OCI-M2 (cell line): ENCODE measurements at regions not wholly inside any gene's neighbourhood (a gene's known extent, or its start where the extent isn't known, plus 50 kb on each side); places are given as distances from the start of the nearest gene placed in this dataset.
A peak's percentile ranks its signal among the peaks of the same experiment; 100 is the strongest.

Experiments
- DNase-seq: peaks from one replicate; lab custom pipeline; 2025; ENCODE audit not compliant: unreplicated experiment; lab: John Stamatoyannopoulos, UW

DNA sequence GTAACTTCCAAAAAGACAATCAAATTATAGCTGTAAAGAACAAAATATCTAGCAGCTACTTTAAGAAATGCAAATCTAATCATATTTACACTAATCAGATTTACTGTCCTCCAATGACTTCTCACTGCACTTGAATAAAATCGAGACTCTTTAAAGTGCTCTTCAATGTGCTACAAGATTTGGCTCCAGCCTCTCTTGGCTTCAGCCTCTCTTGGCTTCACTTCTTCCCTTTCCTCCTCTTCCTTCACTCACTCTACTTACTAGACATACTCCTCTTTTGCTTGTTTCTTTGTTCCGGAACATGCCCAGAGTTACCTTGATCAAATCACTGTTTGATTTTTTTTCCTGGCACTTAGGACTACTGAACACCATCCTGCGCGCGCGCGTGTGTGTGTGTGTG, 495.4 kb downstream of the LMO7 start:
- DNase-seq, result no peak

DNA sequence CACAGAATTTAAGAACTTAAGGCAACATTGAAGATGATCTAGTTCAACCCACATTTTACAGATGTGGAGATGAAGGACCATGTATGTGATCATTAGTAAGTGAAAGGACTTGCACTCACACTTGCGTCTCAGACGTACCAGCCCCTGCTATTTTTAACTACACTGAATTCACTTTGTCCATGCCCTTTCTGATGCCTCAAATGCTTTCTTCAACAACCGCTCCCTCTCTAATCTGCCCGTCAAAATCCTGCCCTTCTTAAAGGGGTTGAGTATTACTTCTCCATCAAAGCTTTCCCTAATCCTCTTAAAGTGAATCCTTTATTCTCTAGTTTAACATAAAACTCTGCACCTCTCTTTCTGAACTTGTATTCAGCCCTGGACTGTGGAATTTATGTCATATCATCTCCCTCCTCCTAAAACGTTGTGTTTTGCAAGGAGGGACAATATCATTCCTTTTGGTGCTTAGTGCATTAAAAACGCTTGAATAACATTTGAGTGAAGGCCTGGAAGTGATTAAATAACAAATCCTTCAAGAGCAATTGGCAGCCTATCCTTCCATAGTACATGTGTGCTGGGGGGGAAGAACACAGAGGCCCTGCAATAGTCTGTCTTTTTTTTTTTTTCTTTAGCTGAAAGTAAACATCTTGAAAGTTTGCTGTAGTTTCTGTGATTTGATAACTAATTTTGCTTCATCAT, 493.3 kb downstream of the LMO7 start:
- DNase-seq, result no peak

DNA sequence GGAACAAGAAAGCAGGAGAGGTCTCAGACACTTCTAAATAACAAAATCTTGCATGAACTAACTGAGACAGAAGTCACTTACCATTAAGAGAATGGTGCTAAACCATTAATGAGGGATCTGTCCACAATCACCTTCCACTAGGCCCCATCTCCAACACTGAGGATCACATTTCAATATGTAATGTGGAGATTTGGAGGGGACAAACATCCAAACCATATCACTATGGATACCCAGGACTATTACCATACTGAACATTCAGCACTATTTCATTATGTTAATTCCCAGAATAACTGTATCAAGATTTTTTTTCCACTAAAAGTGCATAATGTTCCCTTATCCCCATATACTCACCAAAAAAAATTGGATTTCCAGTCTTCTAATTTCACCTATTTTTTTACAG, 491.8 kb downstream of the LMO7 start:
- no peak for DNase-seq

DNA sequence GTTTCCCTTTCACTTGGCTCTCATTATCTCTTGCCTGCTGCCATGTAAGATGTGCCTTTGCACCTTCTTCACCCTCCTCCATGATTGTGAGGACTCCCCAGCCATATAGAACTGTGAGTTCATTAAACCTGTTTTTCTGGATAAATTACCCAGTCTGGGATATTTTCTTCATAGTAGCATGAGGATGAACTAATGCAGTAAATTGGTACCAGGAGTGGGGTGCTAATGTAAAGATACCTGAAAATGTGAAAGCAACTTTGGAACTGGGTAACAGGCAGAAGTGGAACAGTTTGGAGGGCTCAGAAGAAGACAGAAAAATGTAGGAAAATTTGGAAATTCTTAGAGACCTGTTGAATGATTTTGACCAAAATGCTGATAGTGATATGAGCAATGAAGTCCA, 487.4 kb downstream of the LMO7 start:
- DNase-seq, result no peak

DNA sequence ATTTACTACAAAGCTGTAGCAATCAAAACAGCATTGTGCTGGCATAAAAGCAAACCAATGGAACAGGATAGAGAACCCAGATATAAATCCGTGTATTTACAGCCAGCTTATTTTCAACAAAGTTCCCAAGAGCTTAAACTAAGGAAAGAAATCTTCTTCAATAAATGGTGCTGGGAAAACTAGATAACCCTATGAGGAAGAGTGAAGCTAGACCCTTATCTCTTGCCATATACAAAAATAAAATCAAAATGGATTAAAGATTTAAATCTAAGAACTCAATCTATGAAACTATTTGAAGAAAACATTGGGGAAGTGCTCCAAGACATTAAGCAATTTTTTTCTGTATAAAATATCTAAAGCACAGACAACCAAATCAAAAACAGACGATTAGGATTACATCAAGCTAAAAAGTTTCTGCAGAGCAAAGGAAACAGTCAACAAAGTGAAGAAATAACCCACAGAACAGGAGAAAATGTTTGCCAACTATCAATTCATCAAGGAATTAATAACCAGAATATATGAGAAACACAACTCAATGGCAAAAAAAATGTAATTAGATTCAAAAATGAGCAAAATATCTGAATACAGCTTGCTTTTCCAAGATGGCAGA, 480.7 kb downstream of the LMO7 start:
- no peak for DNase-seq

DNA sequence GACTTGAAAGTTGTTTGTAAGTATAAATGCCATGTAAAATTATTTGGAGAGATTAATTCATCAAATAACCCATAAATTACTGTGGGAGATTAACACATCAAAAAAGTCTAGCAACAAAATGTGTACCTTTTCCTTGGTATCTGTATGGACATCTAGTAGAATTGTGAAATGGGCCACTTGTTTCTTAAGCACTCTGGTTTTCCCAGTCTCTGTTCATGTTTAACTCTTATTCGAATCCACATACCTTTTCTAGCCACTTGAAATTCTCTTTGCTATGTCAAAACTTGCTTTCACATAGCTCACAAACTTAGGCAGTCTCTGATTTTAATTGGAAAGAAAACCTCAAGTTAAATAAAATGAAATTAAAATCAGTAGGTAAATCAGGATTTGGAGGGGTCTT, 470.6 kb downstream of the LMO7 start:
- no peak for DNase-seq

DNA sequence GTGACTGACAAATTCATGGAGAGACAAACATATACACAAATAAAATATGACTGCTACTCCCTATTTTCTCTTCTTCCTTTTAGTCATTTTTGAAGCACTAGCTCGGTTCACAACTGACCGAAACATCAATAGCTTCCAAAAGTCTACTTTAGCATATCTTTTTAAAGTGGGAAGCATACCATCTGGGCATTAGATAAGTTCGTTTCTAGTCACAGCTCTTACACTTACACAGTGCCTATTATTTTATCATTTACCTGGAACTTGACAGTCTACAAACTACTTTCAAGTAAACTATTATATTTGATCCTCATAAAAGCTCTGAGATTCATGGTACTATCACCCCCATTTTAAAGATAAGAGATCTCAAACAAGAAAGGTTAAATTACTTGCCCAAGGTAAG, 458.5 kb downstream of the LMO7 start:
- DNase-seq, result no peak

DNA sequence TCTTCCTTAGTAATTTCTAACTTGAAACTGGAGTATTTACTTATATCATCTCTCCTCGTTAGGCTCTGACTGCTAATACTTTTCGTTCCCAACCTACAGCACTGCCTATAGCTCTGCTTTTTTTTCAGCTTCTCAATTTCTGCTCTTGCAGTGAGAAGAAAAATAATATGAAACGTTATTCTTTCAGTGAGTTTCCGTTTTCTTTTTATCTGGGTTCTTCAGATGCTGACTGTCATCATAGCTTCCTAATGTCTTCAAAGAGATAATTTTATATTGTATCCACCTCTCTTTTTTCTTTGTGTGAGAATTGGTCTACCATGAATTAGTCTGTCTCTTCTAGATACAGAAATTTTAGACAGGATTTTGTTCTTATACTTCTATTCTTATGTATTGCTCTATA, 454.9 kb downstream of the LMO7 start:
- peak; percentile 37 for DNase-seq

DNA sequence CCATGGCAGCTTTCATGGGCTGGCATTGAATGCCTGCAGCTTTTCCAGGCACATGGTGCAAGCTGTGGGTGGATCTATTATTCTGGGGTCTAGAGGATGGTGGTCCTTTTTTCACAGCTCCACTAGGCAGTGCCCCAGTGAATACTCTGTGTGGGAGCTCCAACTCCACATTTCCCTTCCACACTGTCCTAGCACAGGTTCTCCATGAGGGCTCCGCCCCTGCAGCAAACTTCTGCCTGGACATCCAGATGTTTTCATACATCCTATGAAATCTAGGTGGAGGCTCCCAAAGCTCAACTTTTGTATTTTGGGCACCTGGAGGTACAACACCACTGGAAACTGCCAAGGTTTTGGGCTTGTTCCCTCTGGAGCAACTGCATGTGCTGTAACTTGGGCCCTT, 450.6 kb downstream of the LMO7 start:
- no peak for DNase-seq

DNA sequence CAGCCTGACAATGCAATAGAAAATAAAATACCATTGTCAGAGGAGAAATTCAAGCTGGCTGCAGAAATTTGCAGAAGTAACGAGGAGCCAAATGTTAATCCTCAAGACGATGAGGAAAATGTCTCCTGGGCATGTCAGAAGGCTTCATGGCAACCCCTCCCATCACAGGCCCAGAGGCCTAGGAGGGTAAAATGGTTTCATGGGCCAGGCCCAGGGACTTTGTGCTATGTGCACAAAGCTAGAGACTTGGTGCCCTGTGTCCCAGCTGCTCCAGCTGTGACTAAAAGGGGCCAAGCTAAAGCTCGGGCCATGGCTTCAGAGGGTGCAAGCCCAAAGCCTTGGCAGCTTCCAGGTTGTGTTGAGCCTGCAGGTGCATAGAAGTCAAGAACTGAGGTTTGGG, 431.7 kb downstream of the LMO7 start:
- DNase-seq, result no peak

DNA sequence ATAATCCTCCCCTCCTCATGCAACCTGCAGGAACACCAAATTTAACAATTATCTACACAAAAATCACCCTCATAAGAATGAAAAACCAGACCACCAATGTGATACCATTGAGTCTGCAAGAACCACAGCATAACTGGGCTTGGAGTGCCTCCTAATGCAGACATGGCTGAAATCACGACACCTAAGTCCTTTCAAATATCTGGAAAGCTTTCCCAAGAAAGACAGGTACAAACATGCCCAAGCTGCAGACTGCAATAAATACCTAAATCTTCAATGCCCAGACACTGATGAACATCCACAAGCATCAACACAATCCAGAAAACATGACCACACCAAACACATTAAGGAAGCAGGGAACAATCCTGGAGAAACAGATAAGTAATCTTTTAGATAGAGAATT, 417.1 kb downstream of the LMO7 start:
- no peak for DNase-seq

DNA sequence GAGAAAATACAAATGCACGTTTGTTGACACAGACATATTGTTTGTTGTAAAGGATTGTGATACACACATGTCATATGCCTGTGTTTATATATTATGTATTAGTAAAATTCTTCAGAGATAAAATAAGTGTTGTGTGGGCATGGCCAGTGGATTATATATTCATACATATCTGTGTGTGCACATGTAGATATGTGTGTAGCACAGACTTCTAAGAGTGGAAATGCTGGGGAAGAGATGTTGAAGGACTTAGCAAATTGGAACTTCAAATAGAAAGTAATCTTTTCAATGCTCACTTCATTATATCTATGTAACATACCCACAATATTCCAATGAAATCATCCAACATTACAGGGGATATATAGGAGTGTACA, 413.2 kb downstream of the LMO7 start:
- DNase-seq, result no peak

DNA sequence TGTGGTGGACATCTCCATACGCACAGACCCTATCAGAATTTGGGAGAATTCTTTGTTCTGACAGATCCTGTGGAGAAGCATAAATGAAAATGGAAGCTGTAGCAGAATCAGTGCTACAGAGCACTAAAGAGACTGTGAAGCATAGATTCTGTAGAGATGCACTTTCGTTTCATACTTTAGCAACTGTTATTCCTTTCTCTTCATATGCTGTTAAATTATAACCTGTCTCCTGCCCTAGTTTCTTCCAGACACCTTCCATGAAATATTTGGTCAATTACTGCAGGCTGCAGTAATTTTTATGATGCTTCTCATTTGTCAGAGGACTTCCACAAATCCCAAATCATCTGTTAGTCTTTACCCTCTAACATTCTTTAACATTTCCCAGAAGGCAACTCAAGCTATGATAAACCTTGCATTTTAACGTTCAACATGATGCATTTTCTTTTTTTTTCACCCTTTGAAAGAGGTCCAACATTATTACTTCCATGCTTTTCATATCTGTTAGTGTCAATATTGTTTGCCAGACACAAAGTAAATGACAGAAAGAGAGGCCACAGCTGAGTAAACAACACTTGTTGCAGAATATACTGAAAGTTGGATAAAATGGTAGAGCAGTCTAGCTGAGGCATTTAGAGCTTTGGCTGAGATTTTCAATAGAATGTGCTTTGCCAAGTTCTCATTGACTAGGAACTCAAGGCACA, 412.7 kb downstream of the LMO7 start:
- no peak for DNase-seq

DNA sequence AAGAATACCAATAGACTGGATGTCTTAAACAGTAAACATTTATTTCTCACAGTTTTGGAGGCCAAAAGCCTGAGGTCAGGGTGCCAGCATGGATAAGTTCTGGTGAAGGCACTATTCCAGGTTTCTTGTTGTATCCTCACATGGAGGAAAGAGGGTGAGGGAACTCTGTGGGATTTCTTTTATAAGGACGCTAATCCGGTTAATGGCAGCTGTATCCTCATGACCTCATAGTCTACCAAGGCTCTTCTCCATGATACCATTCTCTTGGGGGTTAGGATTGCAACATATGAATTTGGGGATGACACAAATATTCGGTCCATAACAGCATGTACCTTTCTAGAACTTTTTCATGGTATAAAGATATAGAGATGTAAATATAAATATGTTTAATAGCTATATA, 412.0 kb downstream of the LMO7 start:
- DNase-seq, result no peak

DNA sequence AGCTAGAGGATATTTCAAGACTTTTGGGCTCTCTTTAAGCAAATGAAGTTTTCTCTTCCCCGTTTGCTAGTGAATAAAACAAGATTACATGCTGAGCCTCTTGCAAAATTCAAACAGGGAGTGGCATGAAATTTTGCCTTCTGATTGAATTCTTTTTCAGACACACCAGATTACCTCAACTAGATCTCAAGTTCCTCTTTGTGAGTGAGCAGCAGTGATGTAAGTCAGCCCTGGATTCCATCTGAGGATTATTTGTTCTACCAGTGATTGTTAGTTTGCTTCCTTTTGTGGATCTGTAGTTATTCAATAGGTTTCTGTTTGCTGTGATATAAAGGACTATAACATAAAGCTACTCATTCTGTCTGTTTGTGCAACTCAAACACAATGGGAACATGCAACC, 407.7 kb downstream of the LMO7 start:
- no peak for DNase-seq

DNA sequence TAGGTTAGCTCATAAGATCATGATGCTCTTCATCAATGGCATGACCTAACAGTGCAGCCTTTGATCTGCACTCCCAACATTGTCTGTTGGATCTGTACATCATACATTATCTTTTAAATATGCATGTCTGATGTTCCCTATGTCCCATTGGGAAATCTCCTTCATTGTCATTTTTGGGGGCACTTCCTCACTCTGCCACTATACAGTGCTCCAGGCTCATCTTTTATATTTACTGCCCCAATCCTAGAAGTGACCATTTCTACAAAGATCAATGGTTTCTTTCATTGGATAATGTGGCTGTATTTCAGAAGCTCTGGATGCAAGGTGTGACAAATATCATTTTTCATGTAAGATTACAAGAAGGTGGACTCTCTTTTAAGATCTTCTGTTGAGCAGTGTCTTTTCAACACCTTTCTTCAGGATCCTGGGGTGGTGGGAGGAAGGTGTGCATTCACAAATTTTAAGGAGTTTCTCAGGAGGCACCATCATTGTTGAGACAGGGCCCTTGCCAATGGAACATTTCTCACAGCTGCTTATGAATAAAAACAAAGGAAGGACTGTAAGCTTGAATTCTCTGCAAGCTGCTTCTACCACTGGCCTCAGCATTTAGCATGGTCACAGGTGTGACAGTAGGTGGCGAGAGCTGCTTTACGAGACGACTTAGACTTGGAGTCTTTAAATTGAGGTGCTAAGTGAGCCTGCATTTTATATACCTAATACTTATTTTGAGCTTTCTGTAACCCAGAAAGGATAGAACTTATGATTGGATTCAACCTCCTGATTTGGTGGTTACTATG, 403.0 kb downstream of the LMO7 start:
- no peak for DNase-seq

DNA sequence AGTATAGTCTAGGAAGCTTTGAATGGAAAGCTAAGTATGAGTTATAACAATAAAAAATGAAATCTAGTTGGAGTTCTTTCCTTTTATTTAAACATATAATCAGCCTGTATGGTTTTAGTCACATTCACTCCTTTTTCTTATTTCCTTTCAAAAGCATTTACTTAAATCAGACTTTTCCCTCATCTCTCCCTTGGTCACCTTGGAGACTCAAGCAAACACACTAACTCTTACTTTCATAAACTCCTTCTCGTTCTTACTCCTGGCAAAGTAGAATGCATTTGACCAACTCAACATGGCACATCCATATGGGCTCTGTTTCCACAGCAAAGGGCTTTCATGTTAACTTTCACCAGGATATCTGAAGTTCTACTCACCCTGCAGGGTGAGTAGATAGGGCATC, 400.0 kb downstream of the LMO7 start:
- no peak for DNase-seq

DNA sequence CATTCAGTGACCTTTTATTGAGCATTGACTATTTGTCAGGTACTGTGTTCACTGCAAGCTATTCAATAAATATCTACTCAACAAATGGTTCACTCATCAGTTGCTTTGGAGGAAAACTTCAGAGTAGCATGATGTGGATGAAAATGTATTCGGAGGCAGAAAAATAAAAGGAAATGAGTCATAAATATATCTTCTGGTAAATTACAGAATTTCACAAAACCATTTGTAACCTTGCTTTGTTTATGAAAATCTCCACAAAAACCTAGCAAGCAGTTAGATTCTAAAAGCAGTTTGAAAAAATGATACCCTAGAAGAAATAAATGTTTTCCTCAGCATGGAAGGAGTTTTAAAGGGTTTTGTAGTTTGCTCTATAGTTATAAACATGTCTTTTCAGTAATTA, 399.6 kb downstream of the LMO7 start:
- no peak for DNase-seq

DNA sequence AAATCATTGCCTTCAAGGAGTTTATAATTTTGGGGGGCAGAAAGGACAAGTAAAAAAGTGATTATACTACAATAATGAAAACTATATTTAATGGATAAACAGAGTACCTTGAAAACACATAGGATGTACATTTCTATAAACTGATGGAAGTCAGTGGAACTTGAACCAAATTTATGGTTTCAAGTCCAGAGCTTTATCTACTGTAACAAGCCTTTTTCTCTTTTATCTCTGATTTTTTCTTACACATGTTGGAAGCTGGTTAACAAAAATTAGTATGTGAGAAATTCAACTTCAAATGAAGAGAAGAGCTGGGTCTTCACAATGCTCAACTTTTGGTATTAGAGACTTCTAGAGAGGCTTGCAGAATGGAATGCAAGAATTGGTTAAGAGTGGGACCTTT, 393.6 kb downstream of the LMO7 start:
- DNase-seq, result no peak

DNA sequence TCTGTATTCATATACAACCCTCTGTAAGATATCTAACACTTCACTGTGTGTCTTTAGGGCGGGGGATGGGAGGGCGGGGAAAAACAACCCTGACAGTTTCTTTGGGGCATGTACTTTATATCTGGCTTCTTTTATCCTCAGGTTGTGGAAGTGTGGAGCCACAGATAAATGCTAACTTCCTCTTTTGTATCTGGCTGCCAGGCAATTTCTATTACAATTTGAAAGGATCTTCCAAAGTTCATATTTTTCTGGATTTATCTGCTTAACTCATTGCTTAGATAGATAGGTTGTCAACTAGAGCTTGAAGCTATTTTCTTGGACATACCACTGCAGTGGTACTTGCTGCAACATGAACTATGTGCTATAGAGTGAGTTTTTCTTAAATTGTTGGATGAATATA, 393.0 kb downstream of the LMO7 start:
- peak; percentile 50 for DNase-seq

DNA sequence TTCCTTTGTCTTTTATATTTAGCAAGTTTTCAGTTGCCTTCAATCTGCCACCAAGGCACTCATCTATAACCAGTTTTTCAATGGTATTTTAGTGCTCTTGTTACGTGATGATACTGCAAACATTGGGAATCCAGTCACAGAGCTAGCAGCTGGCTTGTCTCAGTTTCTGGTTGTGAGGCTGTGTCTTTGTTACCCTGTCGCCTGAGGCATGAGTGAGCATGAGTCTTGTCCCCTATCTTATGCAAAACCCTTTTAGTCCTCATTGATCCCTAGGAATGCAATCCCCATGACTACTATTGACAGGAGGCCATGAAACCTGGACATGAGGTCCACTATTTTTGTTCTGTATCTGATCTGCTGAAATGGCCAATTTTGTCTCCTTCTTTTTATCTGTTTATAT, 391.0 kb downstream of the LMO7 start:
- DNase-seq, result no peak

DNA sequence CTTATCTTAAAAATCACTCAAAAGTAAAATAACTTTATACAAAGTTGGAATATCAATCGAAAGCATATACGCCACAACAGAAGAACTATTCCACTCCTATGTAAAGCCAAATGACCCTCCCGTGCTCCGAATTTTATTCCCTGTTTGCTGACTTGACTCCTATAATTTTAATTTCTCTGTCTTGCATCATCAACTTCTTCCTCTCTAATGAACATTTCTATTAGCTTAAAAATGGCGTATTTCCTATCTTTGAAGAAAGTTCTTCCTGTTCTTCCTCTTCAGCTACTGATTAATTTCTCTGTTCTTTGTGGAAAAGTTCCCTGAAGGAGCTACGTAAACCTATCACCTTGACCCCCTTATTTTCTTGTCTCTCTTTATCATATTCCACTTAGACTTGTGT, 389.3 kb downstream of the LMO7 start:
- DNase-seq, result no peak
